Right forelimb (tissue), 1 donor: ENCODE measurements at regions not wholly inside any gene's neighbourhood (a gene's known extent, or its start where the extent isn't known, plus 50 kb on each side); places are given as distances from the start of the nearest gene placed in this dataset.

Experiments
- DNase-seq: peaks from one replicate; pipeline ENCODE4 v3.0.0-alpha.2; 2018

DNA sequence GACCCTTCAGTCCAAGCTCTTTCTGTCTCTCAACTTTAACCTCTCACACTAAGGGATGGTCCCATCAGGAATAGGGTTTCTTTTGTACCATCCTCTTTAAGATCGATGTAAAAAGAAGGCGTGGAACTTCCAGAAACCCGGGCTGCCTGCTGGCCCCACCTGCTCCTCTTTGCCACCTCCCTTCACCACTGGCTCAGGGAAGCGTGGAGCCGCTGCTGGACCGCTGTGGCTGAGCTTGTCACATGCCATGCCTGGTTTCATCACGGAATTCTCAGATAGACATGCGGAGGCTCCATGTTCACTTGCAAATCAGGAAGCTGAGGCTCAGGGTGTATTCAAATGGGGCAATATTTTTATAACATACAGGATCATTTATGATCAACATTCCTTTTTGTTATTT, 399.7 kb downstream of the BRD1 start:
- no peak for DNase-seq

DNA sequence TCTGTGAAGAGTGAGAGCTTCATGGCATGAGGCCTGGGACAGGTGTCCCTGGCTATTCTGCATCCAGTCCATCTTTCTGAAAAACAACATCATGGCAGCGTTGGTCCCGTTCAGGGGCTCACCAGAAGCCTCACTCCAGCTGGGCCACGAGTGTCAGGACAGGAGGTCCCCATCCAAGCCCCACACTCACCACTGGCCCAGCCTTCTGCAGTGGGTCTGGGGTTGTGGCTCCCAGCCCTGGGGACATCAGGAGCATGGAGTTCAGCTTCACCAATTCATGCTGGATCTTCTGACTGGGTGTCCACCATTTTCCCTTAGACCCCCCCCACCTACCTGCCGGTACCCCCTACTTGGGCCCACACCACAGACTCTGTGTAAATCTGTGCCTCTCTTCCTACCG, 400.3 kb downstream of the BRD1 start:
- no peak for DNase-seq

DNA sequence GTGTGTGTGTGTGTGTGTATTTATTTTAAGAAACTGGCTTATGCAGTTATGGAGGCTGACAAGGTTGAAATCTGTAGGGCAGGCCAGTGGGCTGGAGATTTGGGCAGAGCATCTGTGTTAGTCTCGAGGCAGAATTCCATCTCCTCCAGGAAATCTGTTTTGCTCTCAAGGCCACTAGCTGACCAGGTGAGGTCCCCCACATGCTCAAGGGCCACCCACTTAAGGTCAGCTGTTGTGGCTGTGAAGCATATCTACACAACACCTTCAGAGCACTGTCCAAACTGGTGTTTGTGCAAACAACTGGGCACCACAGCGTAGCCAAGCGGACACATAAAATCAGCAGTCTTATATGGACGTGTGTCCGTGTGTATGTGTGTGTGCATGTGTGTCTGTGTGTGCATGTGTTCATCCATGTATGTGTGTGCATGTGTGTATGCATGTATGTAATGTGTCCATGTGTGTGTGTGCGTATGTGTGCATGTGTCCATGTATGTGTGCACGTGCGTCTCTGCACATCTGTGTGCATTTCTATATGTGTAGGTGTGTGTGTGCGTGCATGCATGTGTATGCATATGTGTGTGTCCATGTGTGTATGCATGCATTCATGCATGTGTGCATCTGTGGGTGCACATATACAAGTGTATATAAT, 400.9 kb downstream of the BRD1 start:
- no peak for DNase-seq

DNA sequence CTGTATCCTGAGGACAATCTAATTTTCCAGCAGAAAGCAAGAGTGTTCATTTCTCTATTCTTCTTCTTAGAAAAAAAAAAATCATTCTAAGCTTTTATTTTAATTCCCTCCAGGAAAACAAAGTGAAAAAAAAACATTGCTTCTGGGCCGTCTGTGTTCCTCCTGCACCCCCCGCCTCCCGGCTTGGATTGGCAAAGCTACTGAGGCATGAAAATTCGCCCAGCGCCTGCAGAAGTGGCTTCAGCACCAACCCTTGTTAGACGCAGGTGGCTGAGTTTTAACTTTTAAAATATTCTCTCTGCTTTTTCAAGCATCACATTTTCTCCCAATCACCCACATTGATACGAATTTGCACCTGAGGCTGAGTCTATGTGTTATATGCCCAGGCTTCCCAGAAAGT, 401.6 kb downstream of the BRD1 start:
- DNase-seq: no peak

DNA sequence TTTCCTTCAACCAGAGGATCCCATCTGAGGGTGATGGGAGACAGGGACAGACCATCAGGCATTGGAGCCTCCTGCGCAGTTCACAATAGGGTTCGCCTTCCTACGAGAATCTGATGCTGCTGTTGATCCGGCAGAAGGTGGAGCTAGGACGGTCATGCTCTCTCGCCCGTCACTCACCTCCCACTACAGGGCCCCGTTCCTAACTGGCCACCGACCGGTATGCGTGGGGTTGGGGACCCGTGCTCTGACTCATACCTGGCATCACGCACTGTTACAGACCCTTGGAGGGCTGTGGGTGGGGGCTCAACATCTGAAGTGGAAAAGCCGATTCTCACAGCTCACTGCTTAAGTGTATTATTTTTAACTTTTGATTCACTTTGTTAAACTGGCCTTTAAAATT, 402.3 kb downstream of the BRD1 start:
- DNase-seq: no peak

DNA sequence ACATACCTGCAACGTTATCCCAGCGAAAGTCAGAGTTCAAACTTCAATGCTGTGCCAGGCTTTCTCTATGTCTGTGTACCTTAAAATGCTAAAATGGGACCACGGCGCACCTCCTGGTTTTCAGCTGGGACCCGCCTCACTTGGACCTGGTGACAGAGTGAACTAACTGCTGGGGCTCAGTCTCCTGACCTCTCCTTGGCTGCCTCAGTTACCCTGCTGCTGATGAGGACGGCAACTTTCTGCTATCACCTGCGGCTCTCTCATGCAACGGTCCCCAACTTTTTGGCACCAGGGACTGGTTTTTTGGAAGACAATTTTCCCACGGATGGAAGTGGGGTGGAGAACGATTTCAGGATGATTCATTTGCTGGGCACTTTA, 402.8 kb downstream of the BRD1 start:
- no peak for DNase-seq

DNA sequence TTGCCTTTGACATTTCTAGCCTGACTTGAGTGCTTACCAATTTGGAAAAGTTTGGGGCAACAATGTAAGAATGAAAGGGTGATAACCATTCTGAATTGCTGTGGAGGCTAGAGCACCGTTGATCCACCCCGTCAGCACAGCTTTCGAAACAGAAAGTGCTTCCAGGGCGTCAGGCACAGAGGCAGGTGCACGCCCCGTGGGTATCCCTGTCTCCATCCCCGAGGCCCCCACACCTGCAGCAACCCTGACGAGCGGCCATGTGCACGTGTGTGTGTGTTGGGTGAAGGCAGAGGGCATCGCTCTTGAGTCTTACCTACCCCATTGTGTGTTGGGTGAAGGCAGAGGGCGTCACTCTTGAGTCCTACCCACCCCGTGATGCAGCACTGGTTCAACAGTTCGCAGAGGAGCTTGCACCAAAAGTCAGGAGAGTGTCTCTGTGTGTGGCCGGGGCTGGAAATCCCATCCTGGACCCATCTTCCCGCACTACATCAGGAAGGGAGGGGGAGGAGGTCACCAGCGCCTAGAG, 404.5 kb downstream of the BRD1 start:
- DNase-seq: no peak

DNA sequence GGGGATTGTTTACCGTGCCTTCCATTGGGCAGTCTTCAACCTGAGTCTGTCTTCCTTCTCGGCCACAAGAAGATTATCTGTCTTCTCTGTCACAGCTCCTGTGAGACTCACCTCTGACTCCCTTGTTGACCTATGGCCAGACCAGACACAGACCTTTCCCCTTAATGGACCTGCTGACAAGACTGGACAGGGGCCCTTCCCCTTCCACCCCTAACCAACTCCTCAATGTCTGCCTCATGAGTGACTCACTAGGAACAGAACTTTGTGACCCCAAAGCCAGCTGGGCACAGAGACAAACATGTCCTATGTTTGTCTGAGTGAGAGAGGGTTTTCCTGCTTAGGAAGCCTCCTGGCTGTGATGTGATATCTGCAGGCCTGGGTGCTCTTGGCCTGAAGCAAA, 405.0 kb downstream of the BRD1 start:
- DNase-seq: no peak

DNA sequence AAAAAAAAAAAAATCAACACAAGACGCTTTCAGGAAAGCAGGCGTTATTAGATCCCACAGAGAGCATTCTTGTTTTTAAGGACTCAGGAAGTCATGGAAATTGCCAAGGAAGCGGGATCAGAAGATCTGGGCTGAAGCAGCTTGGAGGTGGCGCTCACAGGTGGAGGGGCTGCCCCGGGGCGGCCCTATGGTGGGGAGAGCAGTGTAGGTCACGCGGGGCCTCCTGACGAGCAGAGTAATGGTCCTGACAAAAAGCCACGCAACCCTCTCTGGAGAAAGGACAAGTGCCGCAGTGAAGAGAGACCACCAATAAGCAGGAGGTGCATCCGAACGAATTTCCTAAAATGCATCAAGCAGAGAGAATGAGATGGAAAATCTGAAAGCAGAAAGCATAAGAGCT, 407.0 kb downstream of the BRD1 start:
- DNase-seq: no peak

DNA sequence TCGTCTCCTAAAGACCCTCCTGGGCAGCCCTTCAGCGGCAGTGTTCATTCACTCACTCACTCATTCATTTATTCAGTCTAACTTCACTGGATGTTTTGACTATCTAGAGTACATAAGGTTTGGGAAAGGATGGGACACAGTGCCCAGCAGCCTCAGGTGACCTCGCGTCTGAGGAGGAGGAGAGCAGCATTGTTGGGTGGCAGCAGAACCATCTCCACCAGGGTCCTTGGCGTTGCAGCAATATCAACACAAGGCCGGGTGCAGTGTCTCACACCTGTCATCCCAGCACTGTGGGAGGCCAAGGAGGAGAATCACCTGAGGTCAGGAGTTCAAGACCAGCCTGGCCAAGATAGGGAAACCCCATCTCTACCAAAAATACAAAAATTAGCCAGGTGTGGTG, 408.0 kb downstream of the BRD1 start:
- DNase-seq: no peak

DNA sequence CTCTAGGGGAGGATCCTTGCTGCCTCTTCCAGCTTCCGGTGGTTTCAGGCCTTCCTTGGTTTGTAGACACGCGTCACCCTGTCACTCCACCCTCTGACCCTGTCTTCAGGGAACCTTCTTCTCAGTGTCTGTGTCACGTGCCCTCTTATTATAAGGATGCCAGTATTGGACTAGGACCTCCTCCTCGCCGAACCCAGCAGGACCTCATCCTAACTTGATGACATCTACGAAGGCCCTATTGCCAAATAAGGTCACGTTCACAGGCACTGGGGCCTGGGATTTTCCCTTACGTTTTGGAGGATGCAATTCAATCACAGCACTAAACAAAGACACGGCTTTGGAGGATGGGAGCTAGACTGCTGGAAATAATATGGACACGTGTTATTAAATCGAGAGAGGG, 408.7 kb downstream of the BRD1 start:
- DNase-seq: peak; percentile 1

DNA sequence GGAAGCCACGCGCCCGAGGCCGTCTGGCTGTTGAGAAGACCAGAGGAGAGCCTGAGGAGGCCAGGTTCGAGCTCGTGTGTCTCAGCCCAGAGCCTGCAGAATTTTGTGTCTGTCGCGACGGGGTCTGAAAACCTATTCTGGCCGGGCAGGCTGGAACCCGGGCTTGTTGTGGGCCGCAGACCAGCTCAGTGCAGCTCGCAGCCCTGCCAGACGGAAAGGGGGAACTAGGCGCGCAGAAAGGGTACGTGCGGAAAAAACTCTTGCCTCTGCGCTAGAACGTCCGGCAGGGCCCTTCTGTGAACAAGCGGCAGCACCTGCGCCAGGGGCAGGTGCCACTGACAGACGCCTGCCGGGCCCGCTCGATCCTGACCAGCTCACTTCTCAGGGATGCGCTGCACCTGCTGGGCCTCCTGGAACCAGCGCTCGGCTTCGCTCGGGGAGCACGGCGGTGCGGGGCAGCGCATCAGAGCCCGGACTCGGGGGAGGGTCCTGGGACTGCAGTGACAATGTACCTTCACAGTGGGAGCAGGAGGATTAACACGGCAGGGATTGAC, 409.3 kb downstream of the BRD1 start:
- peak; percentile 4 for DNase-seq

DNA sequence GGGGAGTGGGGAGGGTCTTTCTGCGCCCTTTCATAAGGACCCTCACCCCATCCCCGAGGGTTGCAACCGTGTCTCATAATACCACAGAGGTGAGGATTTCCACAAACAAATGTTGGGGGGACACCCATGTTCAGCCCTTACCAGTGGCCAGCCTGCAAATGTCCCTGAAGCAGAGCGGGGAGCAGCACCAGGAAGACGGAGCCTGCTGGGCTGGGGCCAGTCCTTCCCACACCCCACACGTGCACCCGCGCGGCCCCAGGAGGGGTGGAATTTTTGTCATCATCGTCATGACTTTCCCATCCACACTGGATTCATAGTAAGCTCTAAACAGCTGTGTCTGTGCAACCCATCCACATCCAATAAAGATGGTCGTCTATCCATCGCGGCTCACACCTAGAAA, 409.8 kb downstream of the BRD1 start:
- DNase-seq: no peak

DNA sequence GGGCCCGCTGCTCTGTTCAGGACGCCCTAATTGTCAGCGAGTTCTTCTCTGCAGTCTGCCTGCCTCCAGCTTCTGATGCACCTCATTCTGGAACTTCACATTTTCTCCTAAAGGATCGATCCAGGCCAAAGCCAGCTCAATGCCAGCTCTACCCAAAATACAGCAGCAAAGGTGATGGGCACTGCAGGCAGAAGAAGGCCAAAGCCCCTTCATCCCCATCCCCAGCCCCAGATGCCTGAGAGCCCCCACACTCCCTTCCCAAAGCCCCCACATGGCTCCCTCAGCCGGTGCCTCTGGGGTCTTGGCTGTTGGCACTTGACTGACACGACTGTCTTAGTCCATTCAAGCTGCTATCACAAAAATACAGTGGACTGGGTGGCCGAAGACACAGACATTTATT, 410.3 kb downstream of the BRD1 start:
- DNase-seq: peak; percentile 23

DNA sequence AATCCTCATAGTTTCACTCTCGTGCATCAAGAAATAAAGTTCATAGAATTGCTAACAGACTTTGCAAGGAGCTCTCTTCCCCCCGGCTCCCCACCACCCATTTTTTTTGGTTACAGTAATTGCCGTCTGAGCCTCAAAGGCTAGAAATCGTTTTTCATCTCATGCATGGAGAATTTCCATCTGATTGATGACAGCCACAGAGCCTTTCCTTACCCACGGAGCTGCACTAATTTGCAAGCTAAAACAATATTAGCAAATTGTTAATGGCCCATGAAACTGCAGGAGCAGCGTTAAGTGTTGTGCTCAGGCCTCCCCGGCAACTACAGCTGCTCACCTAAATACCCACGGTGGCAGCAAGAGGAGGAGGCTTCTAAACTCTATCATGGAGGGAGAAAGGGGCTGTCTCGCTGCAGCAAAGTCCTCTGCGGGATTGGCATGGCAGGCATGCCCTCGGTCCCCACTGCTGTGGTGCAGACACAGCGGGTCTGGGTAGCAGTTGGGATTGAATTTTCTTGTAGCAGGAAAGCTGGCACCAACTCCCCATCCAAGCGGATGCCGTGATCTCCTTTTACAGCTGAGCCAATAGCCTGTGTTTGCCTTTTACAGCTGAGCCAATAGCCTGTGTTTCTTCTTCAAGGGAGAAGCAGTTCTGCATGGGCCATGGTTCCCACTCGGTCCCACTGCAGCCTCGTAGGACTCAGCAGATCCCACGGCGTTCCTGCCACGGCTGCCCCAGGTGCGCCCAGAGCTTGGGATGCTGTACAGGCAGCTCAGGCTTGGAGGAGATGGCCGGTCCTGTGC, 412.3 kb downstream of the BRD1 start:
- DNase-seq: peak; percentile 32

DNA sequence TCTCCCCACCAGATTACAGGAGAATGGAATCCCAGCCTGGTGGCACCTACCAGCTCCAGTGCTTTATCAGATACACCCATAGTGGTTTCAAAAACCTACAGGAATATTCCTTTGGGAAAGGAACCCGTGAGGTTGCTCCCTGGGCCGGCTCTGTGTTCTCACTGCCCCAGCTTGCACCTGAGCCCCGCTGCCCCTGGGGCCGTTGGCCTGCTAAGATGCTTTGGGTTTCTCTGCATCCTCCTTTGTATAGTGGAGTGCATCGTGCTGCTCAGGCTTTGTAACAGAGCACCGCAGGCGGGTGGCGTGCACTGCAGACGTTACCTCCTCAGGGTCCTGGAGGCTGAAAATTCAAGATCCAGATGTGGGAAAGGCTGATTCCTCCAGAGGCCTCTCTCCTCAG, 414.1 kb downstream of the BRD1 start:
- DNase-seq: peak; percentile 32

DNA sequence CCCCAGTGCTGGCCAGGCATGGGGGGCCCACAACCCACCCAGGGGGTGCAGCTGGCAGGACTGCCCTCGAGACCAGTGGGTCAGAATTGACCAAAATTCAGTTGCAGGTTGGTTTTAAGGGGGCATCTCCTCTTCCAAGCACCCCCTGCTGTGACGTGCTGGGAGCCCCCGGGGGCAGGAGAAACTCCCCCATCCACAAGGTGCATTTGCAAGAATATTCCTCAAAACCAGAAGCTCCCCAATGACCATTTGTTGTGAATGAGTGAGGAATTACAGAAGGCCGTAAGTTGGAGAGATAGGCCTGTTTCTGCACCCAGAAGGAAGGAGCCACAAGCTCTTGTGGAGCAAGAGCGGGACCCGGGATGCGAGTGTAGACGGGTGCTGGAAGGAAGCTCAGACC, 414.5 kb downstream of the BRD1 start:
- DNase-seq: no peak

DNA sequence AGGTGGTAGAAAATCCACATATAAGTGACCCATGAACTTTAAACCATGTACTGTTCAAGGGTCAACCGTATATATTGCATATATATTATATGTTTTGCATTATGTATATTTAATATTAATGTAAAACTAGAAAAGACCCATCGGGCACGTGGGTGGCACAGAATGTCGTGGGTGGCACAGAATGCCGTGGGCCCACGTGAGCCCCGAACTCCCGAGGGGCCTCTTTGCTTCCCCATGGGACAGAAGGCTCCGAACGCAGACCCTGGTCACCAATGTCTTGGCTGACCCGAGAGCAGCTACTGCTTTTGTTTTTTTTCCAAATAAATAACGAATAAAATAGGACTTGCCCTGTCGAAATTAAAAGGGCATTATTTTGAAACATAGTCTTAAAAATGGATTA, 415.4 kb downstream of the BRD1 start:
- no peak for DNase-seq

DNA sequence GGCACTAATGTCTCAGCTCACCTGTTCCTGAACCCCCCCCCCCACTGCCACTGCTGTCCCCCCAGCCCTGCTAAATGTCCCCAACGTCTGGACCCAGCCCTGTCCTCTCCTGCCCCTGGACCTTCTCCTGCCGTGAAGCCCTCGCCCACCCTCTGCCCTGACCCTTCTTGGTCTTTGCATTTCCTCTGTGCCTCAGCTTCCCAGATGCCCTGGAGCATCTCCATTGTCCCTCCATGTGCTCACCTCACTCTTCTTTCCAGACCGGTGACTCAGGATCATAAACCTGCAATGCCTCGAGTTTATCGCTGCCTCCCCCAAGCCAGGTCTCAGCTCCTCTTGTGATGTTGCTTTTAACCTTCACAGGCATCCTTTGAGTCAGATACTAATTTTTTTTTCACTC, 416.4 kb downstream of the BRD1 start:
- DNase-seq: peak; percentile 9

DNA sequence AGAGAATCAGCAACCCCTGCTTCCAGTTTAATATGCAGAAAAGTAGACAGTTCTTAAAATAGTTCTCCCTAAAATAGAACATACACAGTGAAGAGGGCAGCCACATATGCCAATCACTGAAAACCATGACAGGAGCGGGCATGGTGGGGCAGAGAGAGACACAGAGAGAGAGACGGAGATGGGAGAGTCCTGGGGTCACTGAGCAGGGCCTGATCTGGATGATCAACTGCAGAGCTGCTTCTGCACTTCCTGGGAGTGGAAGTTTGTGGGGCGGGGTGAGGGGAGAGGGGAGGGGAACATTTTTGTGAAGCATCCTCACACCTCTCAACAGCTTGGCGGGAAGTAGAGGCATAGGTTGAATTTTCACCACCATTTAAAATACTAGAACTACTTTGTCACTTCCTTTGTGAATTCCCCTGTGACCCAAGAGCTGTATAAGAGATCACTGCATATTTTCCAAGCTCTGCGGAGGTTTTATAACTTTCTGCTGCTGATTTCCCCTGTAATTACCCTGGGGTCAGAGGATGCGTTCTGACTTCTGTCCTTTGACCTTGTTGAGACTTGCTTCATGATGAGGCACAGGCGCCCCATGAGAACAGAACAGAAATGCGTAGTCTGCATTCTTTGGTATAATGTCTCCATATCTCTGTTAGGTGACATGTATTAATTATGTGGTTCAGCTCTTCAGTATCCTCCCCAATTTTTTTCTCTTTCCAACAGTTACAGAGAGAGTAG, 419.4 kb downstream of the BRD1 start:
- peak; percentile 4 for DNase-seq

DNA sequence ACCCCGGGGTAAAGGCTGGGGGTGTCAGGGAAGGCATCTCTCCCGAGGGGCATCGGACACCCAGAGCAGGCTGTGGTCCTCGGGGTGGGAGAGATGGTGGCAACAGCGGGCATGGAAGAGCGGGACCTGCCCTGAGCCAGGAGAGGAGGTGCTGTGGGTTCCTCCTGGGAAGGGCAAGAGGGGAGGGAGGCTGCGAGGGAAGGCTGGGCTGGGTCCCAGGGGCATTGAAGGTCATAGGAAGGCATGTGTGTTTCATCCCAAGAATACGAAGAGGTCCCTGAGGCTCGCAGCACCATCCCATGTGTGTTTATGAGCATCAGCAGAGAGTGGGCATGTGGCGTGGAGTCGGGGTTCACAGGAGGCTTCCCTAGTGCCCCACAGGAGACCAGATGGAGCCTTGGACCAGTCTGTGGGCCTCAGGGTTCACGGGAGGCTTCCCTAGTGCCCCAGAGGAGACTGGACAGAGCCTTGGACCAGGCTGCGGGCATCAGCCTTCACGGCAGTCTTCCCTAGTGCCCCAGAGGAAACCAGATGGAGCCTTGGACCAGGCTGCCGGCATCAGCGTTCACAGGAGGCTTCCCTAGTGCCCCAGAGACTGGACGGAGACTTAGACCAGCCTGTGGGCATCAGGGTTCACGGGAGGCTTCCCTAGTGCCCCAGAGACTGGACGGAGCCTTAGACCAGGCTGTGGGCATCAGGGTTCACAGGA, 420.6 kb downstream of the BRD1 start:
- no peak for DNase-seq

DNA sequence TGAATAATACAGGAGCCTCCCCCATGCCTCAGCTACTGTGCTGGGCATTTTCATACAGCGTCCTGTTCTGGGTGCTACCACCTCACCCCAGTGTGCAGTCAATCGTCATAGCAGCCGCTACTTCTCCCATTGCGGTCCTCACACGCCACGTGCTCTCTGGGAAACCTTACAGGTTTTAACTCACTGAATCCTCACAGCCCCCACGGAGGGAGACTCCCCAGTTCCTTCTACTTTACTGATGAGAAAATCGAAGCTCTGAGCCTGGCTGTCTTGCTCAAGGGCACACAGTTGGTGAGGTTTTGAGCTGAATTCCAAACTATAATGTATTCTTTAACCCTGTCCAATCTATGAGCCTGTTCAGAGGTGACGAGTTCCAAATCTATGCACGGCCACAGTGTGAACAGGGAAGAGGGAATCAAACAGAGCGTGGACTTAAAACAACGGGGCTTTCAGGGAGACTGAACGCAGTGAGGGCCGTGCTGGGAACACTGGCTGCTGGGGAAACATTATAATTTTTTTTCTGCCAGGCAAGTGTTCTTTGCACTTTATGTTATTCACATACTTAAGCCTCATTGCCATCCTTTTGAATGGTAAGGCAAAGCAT, 421.5 kb downstream of the BRD1 start:
- DNase-seq: no peak

DNA sequence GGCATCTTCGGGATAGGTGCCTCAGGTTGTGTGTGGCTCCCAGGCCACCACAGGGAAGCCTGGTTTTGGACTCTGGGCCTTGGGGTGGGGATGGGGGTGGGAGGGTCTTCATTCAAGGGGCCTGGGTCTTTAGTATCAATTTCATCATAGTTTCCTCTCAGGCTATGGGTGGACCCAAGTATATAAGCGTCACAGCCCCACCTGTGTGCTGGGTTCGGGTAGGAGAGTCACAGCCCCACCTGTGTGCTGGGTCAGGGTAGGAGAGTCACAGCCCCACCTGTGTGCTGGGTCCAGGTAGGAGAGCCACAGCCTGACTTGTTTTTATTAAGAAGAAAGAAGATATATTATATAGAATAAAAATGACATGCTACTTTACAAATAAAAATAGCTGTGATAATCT, 422.1 kb downstream of the BRD1 start:
- DNase-seq: no peak
